ENCODE measurements at regions not wholly inside any gene's neighbourhood (a gene's known extent, or its start where the extent isn't known, plus 50 kb on each side); places are given as distances from the start of the nearest gene placed in this dataset.

- no peak for DNase-seq (ENCODE audit: low read depth)
- TF ChIP-seq CTCF (IDR thresholded peaks at IDR 0.05; ENCODE audit: insufficient read depth, low read depth, low read length) = no peak
- H3K4me3 ChIP-seq (ENCODE audit: low read depth, low read length) = no peak overlapping the region
Measured at GRCh38 chr4:181249031-181249430, 994.2 kb upstream of the TENM3 start.

GRCh38 chr4:181254771-181255170, 988.4 kb upstream of the TENM3 start:
- H3K4me3 ChIP-seq (ENCODE audit: low read depth, low read length) = no peak overlapping the region
- DNase-seq (ENCODE audit: low read depth) = no peak
- TF ChIP-seq CTCF (IDR thresholded peaks at IDR 0.05; ENCODE audit: insufficient read depth, low read depth, low read length) = no peak

GRCh38 chr4:181258569-181258968, 984.6 kb upstream of the TENM3 start:
- TF ChIP-seq CTCF (IDR thresholded peaks at IDR 0.05; ENCODE audit: insufficient read depth, low read depth, low read length) = no peak
- H3K4me3 ChIP-seq (ENCODE audit: low read depth, low read length) = no peak overlapping the region
- DNase-seq (ENCODE audit: low read depth) = no peak

- no peak for TF ChIP-seq CTCF (IDR thresholded peaks at IDR 0.05; ENCODE audit: insufficient read depth, low read depth, low read length)
- DNase-seq (ENCODE audit: low read depth) = no peak
- H3K4me3 ChIP-seq (ENCODE audit: low read depth, low read length) = no peak overlapping the region
Measured at GRCh38 chr4:181259081-181259709, 984.0 kb upstream of the TENM3 start.

GRCh38 chr4:181261279-181261678, 981.9 kb upstream of the TENM3 start:
- no peak for DNase-seq (ENCODE audit: low read depth)
- no peak for TF ChIP-seq CTCF (IDR thresholded peaks at IDR 0.05; ENCODE audit: insufficient read depth, low read depth, low read length)
- H3K4me3 ChIP-seq (ENCODE audit: low read depth, low read length) = no peak overlapping the region

- TF ChIP-seq CTCF (IDR thresholded peaks at IDR 0.05; ENCODE audit: insufficient read depth, low read depth, low read length) = no peak
- no peak overlapping the region for H3K4me3 ChIP-seq (ENCODE audit: low read depth, low read length)
Measured at GRCh38 chr4:181264893-181265292, 978.3 kb upstream of the TENM3 start.

GRCh38 chr4:181265370-181265769, 977.8 kb upstream of the TENM3 start:
- no peak for TF ChIP-seq CTCF (IDR thresholded peaks at IDR 0.05; ENCODE audit: insufficient read depth, low read depth, low read length)
- H3K4me3 ChIP-seq (ENCODE audit: low read depth, low read length) = no peak overlapping the region
- no peak for DNase-seq (ENCODE audit: low read depth)

More at GRCh38 chr4:181264893-181265292, 978.3 kb upstream of the TENM3 start:
- DNase-seq (ENCODE audit: low read depth) = no peak
